GM23338 (cell line): ENCODE measurements at regions not wholly inside any gene's neighbourhood (a gene's known extent, or its start where the extent isn't known, plus 50 kb on each side); places are given as distances from the start of the nearest gene placed in this dataset.

ENCODE experiments used
- ATAC-seq: fragments of 200-7000 bp; cut with Tn5 transposase; 3 replicates; pipeline ENCODE4 v1.9.1; 2020
- DNase-seq: peaks from one replicate; pipeline ENCODE4 v3.0.0-alpha.2; 2015; ENCODE audit warnings: low spot score
- H2AFZ ChIP-seq: fragments of 200-600 bp; sonication (generic); 2 replicates; pipeline ENCODE4 v1.8.0; 2016; ENCODE audit warnings: antibody characterized with exemption, mild to moderate bottlenecking, moderate library complexity
- H3F3A ChIP-seq: fragments of 200-600 bp; sonication (generic); replicated peaks from 2 replicates; pipeline ENCODE4 v1.8.0; 2017; ENCODE audit warnings: antibody characterized with exemption, mixed run types, low read depth
- H3K27ac ChIP-seq: fragments of 200-600 bp; sonication (generic); 2 replicates; pipeline ENCODE4 v1.6.1; 2016; ENCODE audit warnings: low read depth
- H3K27me3 ChIP-seq: fragments of 200-600 bp; sonication (generic); 2 replicates; pipeline ENCODE4 v1.8.0; 2016; ENCODE audit warnings: mild to moderate bottlenecking, mixed run types, moderate library complexity; ENCODE audit not compliant: insufficient read depth
- H3K36me3 ChIP-seq: fragments of 200-600 bp; sonication (generic); 2 replicates; pipeline ENCODE4 v1.8.0; 2016; ENCODE audit warnings: mild to moderate bottlenecking; ENCODE audit not compliant: insufficient read depth
- H3K4me1 ChIP-seq: fragments of 200-600 bp; sonication (generic); 2 replicates; pipeline ENCODE4 v1.8.0; 2016; ENCODE audit warnings: mild to moderate bottlenecking, moderate library complexity; ENCODE audit not compliant: insufficient read depth
- H3K4me2 ChIP-seq: fragments of 200-600 bp; sonication (generic); 2 replicates; pipeline ENCODE4 v1.7.1; 2017; ENCODE audit warnings: mixed run types
- H3K4me3 ChIP-seq: fragments of 200-600 bp; sonication (generic); 2 replicates; pipeline ENCODE4 v1.6.1; 2016; ENCODE audit warnings: mixed run types
- H3K79me2 ChIP-seq: fragments of 200-600 bp; sonication (generic); replicated peaks from 2 replicates; pipeline ENCODE4 v1.8.0; 2017; ENCODE audit warnings: mild to moderate bottlenecking; ENCODE audit not compliant: insufficient read depth
- H3K9me2 ChIP-seq: fragments of 200-600 bp; sonication (generic); 2 replicates; pipeline ENCODE4 v1.8.0; 2017; ENCODE audit not compliant: insufficient read depth
- H4K20me1 ChIP-seq: fragments of 200-600 bp; sonication (generic); replicated peaks from 2 replicates; pipeline ENCODE4 v1.8.0; 2017; ENCODE audit warnings: mild to moderate bottlenecking; ENCODE audit not compliant: insufficient read depth
- H3K27ac Mint-ChIP-seq: 2 replicates; pipeline ENCODE4 v1.8.0; 2020; ENCODE audit warnings: inconsistent platforms, mild to moderate bottlenecking, moderate library complexity, mixed read lengths
- H3K27me3 Mint-ChIP-seq: 3 replicates; pipeline ENCODE4 v1.8.0; 2022; ENCODE audit warnings: low read depth, mild to moderate bottlenecking, moderate library complexity, mixed read lengths, inconsistent platforms; ENCODE audit not compliant: insufficient read depth, poor library complexity
- H3K36me3 Mint-ChIP-seq: 3 replicates; pipeline ENCODE4 v1.8.0; 2021; ENCODE audit warnings: low read depth, mild to moderate bottlenecking, inconsistent platforms, moderate library complexity, mixed read lengths
- H3K4me1 Mint-ChIP-seq: 3 replicates; pipeline ENCODE4 v1.8.0; 2020; ENCODE audit warnings: mild to moderate bottlenecking, inconsistent platforms, mixed read lengths
- H3K4me3 Mint-ChIP-seq: 3 replicates; pipeline ENCODE4 v1.8.0; 2021; ENCODE audit warnings: moderate library complexity, mild to moderate bottlenecking, inconsistent platforms, mixed read lengths
- H3K9me3 Mint-ChIP-seq: 3 replicates; pipeline ENCODE4 v1.8.0; 2020; ENCODE audit warnings: moderate library complexity, mild to moderate bottlenecking, inconsistent platforms, mixed read lengths
- CREB1 ChIP-seq: fragments of 250-450 bp; sonication (Bioruptor Pico); IDR thresholded peaks from 2 replicates; pipeline ENCODE4 v1.5.0; 2020; ENCODE audit warnings: low read depth, mild to moderate bottlenecking, moderate library complexity
- ETS1 ChIP-seq: IDR thresholded peaks from 2 replicates; pipeline ENCODE4 v1.6.1; 2016; ENCODE audit warnings: antibody characterized with exemption
- EZH2 ChIP-seq: fragments of 200-600 bp; sonication (generic); IDR thresholded peaks from one replicate; pipeline ENCODE4 v1.8.0; 2017; ENCODE audit warnings: antibody characterized with exemption, mild to moderate bottlenecking, low read depth; ENCODE audit not compliant: unreplicated experiment
- EZH2phosphoT487 ChIP-seq: fragments of 200-600 bp; sonication (generic); IDR thresholded peaks from one replicate; pipeline ENCODE4 v1.8.1; 2018; ENCODE audit warnings: antibody characterized with exemption; ENCODE audit not compliant: unreplicated experiment
- JUNB ChIP-seq: IDR thresholded peaks from one replicate; pipeline ENCODE4 v1.6.1; 2016; ENCODE audit warnings: antibody characterized with exemption; ENCODE audit not compliant: unreplicated experiment
- NANOG ChIP-seq: IDR thresholded peaks from 2 replicates; pipeline ENCODE4 v1.6.1; 2016; ENCODE audit warnings: antibody characterized with exemption, borderline replicate concordance
- POLR2AphosphoS5 ChIP-seq: IDR thresholded peaks from 2 replicates; pipeline ENCODE4 v1.6.1; 2016; ENCODE audit warnings: antibody characterized with exemption, low read depth
- REST ChIP-seq: IDR thresholded peaks from one replicate; pipeline ENCODE4 v1.6.1; 2018; ENCODE audit warnings: antibody characterized with exemption; ENCODE audit not compliant: unreplicated experiment
- ZNF114 ChIP-seq: fragments of 250-450 bp; sonication (Bioruptor Pico); IDR thresholded peaks from 2 replicates; pipeline ENCODE4 v1.5.0; 2020; ENCODE audit warnings: mild to moderate bottlenecking, moderate library complexity
- ZNF331 ChIP-seq: fragments of 250-450 bp; sonication (Bioruptor Pico); IDR thresholded peaks from 2 replicates; pipeline ENCODE4 v1.5.0; 2020; ENCODE audit warnings: low read depth, mild to moderate bottlenecking, moderate library complexity

- no peak overlapping the region for H3K27ac ChIP-seq
- H3K36me3 ChIP-seq, result no peaks in the 10 kb centered on the region
- no peak overlapping the region for H3K4me2 ChIP-seq
- H3K4me1 ChIP-seq, result no peaks in the 10 kb centered on the region
- H3K79me2 ChIP-seq, result no peaks in the 10 kb centered on the region
- H3K4me1 Mint-ChIP-seq, result no peaks in the 10 kb centered on the region
- H3K9me3 Mint-ChIP-seq, result peaks cover 3% of the 10 kb centered on the region; the same call in 2 of the 3 replicates
- H3K4me3 Mint-ChIP-seq, result no peak overlapping the region
- no peak for ATAC-seq
- H3K27ac Mint-ChIP-seq, result no peak overlapping the region
- TF ChIP-seq REST (no peak), NANOG (no peak), POLR2AphosphoS5 (no peak), EZH2phosphoT487 (no peak), ETS1 (no peak), JUNB (no peak), EZH2 (no peak), ZNF331 (CRISPR knock-in tag) (no peak)
- no peaks in the 10 kb centered on the region for H4K20me1 ChIP-seq
- H3F3A ChIP-seq, result no peaks in the 10 kb centered on the region
- no peak overlapping the region for H3K4me3 ChIP-seq
- no peaks in the 10 kb centered on the region for H3K27me3 ChIP-seq
- no peak overlapping the region for H2AFZ ChIP-seq
- peaks cover 2% of the 10 kb centered on the region for H3K27me3 Mint-ChIP-seq
- H3K36me3 Mint-ChIP-seq, result no peaks in the 10 kb centered on the region
- no peaks in the 10 kb centered on the region for H3K9me2 ChIP-seq
- DNase-seq, result no peak
These were observed 645.5 kb upstream of the NOVA1 start for GRCh38 chr14:27243365-27243764.

GRCh38 chr14:27245947-27246346, 648.1 kb upstream of the NOVA1 start:
- Histone ChIP-seq H3K9me2 (no peaks in the 10 kb centered on the region), H3K27me3 (no peaks in the 10 kb centered on the region), H3K4me3 (no peak overlapping the region), H3K27ac (no peak overlapping the region), H3K4me1 (no peaks in the 10 kb centered on the region), H3F3A (no peaks in the 10 kb centered on the region), H3K79me2 (no peaks in the 10 kb centered on the region), H3K36me3 (no peaks in the 10 kb centered on the region), H2AFZ (no peak overlapping the region), H4K20me1 (no peaks in the 10 kb centered on the region), H3K4me2 (no peak overlapping the region)
- no peak for DNase-seq
- no peaks in the 10 kb centered on the region for H3K4me1 Mint-ChIP-seq
- peaks cover 5% of the 10 kb centered on the region for H3K9me3 Mint-ChIP-seq
- H3K27ac Mint-ChIP-seq, result no peak overlapping the region
- no peak overlapping the region for H3K4me3 Mint-ChIP-seq
- no peak for ATAC-seq
- peaks cover 2% of the 10 kb centered on the region for H3K27me3 Mint-ChIP-seq
- TF ChIP-seq ZNF331 (CRISPR knock-in tag), result no peak
- TF ChIP-seq ZNF114 (CRISPR knock-in tag), result no peak
- no peak for TF ChIP-seq CREB1 (CRISPR knock-in tag)
- H3K36me3 Mint-ChIP-seq, result no peaks in the 10 kb centered on the region
